DOHH2 (cell line): ENCODE measurements at regions not wholly inside any gene's neighbourhood (a gene's known extent, or its start where the extent isn't known, plus 50 kb on each side); places are given as distances from the start of the nearest gene placed in this dataset.

ENCODE experiments used
- H3F3A ChIP-seq: fragments of 200-600 bp; sonication (generic), shearing (Covaris generic); 2 replicates; pipeline ENCODE4 v1.6.0; 2016; ENCODE audit warnings: antibody characterized with exemption, mild to moderate bottlenecking; ENCODE audit not compliant: control insufficient read depth, insufficient read depth
- H3K27ac ChIP-seq: fragments of 200-600 bp; sonication (generic); 2 replicates; pipeline ENCODE4 v1.5.1; 2014; ENCODE audit warnings: low read depth, mild to moderate bottlenecking, low read length, moderate library complexity
- H3K27me3 ChIP-seq: fragments of 200-600 bp; sonication (generic); 2 replicates; pipeline ENCODE4 v1.6.1; 2014; ENCODE audit warnings: mild to moderate bottlenecking, low read length, mixed read lengths; ENCODE audit not compliant: control insufficient read depth
- H3K36me3 ChIP-seq: fragments of 200-600 bp; sonication (generic); 2 replicates; pipeline ENCODE4 v1.6.1; 2014; ENCODE audit warnings: mild to moderate bottlenecking, low read length, moderate library complexity, mixed read lengths; ENCODE audit not compliant: control insufficient read depth
- H3K4me1 ChIP-seq: fragments of 200-600 bp; sonication (generic); 2 replicates; pipeline ENCODE4 v1.6.1; 2014; ENCODE audit warnings: mild to moderate bottlenecking, low read length, mixed read lengths; ENCODE audit not compliant: control insufficient read depth
- H3K4me2 ChIP-seq: fragments of 200-600 bp; sonication (generic); 2 replicates; pipeline ENCODE4 v1.6.0; 2014; ENCODE audit warnings: mild to moderate bottlenecking, low read length, moderate library complexity
- H3K4me3 ChIP-seq: fragments of 200-600 bp; sonication (generic); 2 replicates; pipeline ENCODE4 v1.5.1; 2014; ENCODE audit warnings: mild to moderate bottlenecking, low read length, mixed read lengths
- H3K79me2 ChIP-seq: fragments of 200-600 bp; sonication (generic); 2 replicates; pipeline ENCODE4 v1.6.1; 2014; ENCODE audit warnings: mild to moderate bottlenecking, low read length, mixed read lengths; ENCODE audit not compliant: control insufficient read depth
- H3K9me2 ChIP-seq: fragments of 200-600 bp; sonication (generic); replicated peaks from 2 replicates; pipeline ENCODE4 v1.6.1; 2014; ENCODE audit warnings: mild to moderate bottlenecking, low read length, mixed read lengths; ENCODE audit not compliant: control insufficient read depth
- H3K9me3 ChIP-seq: fragments of 200-600 bp; sonication (generic); 2 replicates; pipeline ENCODE4 v1.6.1; 2014; ENCODE audit warnings: antibody characterized with exemption, low read length, mixed read lengths; ENCODE audit not compliant: control insufficient read depth, insufficient read depth
- H4K20me1 ChIP-seq: fragments of 200-600 bp; sonication (generic); 2 replicates; pipeline ENCODE4 v1.6.0; 2014; ENCODE audit warnings: low read depth, mild to moderate bottlenecking, antibody characterized with exemption, low read length, moderate library complexity; ENCODE audit not compliant: control insufficient read depth, insufficient read depth
- EZH2phosphoT487 ChIP-seq: fragments of 200-600 bp; sonication (generic); IDR thresholded peaks from 2 replicates; pipeline ENCODE4 v1.6.1; 2017; ENCODE audit warnings: borderline replicate concordance, mild to moderate bottlenecking, antibody characterized with exemption, low read length, moderate library complexity, mixed read lengths
- TF ChIP-seq, protein P1 (sequence below): fragments of 200-600 bp; sonication (generic); IDR thresholded peaks from one replicate; pipeline ENCODE4 v1.5.1; 2014; ENCODE audit warnings: antibody characterized with exemption, mild to moderate bottlenecking, low read depth, low read length; ENCODE audit not compliant: poor library complexity, severe bottlenecking

- no peaks in the 10 kb centered on the region for H3K9me2 ChIP-seq
These were observed 60.9 kb upstream of the TMTC4 start for GRCh38 chr13:100735494-100735893.

GRCh38 chr13:100734194-100734720, 59.7 kb upstream of the TMTC4 start:
- Histone ChIP-seq H3K27ac (no peak overlapping the region), H3K36me3 (no peaks in the 10 kb centered on the region), H3K4me1 (no peaks in the 10 kb centered on the region), H3K9me2 (no peaks in the 10 kb centered on the region), H3K27me3 (peaks cover 4% of the 10 kb centered on the region; the same call in 1 of the 2 replicates), H3K4me3 (no peak overlapping the region), H3F3A (no peaks in the 10 kb centered on the region), H3K79me2 (no peaks in the 10 kb centered on the region), H3K9me3 (no peaks in the 10 kb centered on the region), H4K20me1 (no peaks in the 10 kb centered on the region), H3K4me2 (no peak overlapping the region)
- TF ChIP-seq EZH2phosphoT487 = no peak
- TF ChIP-seq, protein P1, sequence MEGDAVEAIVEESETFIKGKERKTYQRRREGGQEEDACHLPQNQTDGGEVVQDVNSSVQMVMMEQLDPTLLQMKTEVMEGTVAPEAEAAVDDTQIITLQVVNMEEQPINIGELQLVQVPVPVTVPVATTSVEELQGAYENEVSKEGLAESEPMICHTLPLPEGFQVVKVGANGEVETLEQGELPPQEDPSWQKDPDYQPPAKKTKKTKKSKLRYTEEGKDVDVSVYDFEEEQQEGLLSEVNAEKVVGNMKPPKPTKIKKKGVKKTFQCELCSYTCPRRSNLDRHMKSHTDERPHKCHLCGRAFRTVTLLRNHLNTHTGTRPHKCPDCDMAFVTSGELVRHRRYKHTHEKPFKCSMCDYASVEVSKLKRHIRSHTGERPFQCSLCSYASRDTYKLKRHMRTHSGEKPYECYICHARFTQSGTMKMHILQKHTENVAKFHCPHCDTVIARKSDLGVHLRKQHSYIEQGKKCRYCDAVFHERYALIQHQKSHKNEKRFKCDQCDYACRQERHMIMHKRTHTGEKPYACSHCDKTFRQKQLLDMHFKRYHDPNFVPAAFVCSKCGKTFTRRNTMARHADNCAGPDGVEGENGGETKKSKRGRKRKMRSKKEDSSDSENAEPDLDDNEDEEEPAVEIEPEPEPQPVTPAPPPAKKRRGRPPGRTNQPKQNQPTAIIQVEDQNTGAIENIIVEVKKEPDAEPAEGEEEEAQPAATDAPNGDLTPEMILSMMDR = no peak

More at GRCh38 chr13:100735494-100735893, 60.9 kb upstream of the TMTC4 start:
- Histone ChIP-seq H3K4me2 (no peak overlapping the region), H3F3A (no peaks in the 10 kb centered on the region), H3K27ac (no peak overlapping the region), H3K27me3 (peaks cover 3% of the 10 kb centered on the region; the same call in 1 of the 2 replicates), H3K4me1 (no peaks in the 10 kb centered on the region), H3K9me3 (no peaks in the 10 kb centered on the region), H3K4me3 (no peak overlapping the region), H3K36me3 (no peaks in the 10 kb centered on the region), H4K20me1 (no peaks in the 10 kb centered on the region), H3K79me2 (no peaks in the 10 kb centered on the region)
- TF ChIP-seq EZH2phosphoT487 = no peak
- TF ChIP-seq, protein P1 = no peak

DNA sequence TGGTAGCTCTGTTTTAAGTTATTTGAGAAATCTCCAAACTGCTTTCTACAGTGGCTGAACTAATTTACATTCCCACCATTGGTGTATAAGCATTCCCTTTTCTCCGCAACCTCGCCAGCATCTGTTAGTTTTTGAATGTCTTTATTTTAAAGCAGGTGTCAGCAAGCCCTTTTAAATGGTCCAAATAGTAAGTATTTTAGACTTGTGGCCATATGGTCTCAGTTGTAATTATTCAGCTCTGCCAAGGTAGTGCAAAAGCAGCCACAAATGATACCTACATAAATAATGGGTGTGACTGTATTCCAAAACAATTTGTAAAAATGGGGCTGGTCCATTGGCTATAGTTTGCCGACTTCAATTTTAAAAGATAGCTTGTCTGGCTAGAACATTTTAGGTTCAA, 58.7 kb upstream of the TMTC4 start:
- Histone ChIP-seq H3K9me3 (no peaks in the 10 kb centered on the region), H3K9me2 (no peaks in the 10 kb centered on the region), H3K79me2 (no peaks in the 10 kb centered on the region), H3K36me3 (no peaks in the 10 kb centered on the region), H3K4me3 (no peak overlapping the region), H3K27me3 (peaks cover 4% of the 10 kb centered on the region; the same call in 1 of the 2 replicates), H3K4me2 (no peak overlapping the region), H3K27ac (no peak overlapping the region), H3K4me1 (no peaks in the 10 kb centered on the region), H3F3A (no peaks in the 10 kb centered on the region), H4K20me1 (no peaks in the 10 kb centered on the region)
- TF ChIP-seq EZH2phosphoT487 = no peak
- TF ChIP-seq, protein P1 = no peak
